ENCODE measurements at regions not wholly inside any gene's neighbourhood (a gene's known extent, or its start where the extent isn't known, plus 50 kb on each side); places are given as distances from the start of the nearest gene placed in this dataset.

DNA sequence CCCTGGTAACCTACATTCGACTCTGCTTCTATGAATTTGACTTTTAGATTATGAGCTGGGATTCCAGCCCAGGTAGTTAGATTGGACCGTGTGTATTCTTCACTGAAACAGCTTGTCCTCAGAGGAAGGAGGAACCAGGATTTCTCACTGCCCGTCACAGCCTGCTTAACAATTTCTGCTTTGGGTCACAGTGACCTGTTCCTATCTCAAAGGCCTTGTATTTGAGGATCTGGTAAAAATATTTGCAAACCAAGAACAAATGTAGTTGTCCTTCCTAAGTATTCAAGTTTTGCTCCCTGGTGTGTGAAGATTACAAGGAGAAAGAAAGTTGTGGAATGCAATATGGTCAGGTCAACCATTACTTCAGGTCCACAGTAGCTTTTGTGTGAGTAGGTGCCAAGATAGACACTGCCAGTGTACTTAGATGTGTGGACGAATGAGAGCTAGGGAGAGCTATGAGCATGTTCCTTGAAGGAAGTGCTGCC, 55.1 kb downstream of the KIF4B start:
- DNase-seq, result no peak

DNA sequence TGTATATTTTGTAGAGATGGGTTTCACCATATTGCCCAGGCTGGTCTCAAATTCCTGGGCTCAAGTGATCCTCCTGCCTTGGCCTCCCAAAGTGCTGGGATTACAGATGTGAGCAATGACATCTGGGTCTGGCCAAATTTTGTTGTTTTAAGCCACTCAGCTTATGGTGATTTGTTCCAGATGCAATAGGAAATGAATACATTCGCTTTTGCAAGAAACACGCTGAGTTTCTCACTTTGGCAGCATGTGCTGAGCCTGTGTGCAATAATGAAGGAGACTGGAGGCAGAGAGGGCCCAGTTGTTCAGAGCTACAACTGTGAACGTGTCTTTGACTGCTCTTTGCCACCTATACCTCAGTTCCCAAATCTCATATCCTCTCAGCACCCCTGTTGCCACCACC, 56.4 kb downstream of the KIF4B start:
- no peak for DNase-seq

DNA sequence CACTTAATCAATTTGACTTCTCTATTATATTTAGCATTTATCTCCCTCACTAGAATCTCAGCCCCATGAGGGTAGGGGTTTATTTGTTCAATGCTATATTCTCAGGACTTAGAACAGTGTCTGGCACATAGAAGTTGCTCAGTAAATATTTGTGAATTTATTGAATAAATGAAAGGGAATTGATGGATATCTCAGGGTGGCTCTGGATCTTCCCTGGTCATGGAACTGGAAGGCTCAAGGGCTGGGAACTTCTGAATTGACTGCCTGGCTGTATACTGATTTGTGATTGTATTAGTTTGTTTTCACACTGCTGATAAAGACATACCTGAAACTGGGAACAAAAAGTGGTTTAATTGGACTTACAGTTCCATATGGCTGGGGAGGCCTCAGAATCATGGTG, 57.2 kb downstream of the KIF4B start:
- DNase-seq, result no peak

DNA sequence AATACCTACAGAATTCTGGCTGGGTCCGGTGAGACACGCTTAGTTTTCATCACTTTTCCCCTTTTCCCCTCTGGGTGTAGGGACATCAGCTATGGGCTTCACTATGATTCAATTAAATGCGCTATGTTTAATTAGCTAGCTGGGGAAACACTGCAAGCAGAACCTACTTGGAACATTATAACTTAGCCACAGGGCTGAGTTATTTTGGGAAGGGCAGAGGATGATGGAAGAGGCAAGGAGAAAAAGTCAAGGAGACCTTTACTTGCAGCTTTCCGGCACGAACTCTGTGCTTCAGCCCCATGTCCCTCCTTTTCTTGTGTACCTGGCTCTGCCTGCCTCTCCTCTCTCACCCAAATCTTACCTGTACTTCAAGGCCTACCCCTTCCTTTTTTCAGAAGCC, 62.8 kb downstream of the KIF4B start:
- DNase-seq, result no peak

DNA sequence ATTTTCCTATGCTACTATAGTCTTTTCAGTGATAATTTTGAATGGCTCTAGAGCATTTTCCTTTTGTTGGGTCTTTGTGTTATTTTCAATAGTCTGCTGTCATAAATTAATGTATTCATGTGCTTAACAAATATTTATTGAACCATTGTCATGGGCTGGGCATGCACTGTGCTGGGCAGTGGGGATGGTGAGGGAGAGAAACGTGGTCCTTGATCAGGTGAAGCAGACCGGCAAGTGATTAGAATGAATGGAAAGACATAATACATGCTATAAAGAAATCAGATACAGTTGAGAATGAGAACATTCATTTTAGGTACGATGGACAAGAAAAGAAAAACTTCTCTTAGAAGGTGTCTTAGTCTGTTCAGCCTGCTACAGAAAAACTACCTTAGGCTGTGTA, 66.1 kb downstream of the KIF4B start:
- DNase-seq, result no peak

DNA sequence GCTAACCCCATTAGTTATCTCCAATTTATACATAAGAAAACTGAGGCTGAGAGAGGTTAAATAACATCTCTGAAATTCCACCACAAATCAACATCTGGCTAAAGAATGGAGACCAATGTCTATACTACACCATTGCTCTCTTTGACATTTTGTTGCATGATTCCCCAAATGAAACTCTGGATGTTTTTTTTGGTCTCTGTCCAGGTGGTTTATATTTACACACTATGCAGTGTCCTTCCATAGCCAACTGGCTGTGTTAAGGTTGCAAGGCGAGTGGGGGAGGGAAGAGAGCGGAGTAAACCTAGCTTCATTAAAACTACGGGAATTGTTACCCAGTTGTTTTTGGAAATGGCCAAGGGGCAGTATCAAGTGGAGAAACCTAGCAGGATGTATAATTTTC, 67.2 kb downstream of the KIF4B start:
- DNase-seq, result no peak

DNA sequence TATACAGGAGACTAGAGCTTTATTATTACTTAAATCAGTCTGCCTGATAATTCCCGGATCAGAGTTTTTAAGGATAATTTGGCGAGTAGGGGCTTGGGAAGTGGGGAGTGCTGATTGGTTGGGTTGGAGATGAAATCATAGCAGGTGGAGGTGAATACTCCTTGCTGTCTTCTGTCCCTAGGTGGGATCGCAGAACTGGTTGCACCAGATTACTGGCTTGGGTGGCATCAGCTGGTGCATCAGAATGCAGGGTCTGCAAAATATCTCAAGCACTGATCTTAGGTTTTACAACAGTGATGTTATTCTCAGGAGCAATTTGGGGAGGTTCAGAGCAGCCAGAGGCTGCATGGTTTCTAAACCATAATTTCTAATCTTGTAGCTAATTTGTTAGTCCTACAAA, 68.1 kb downstream of the KIF4B start:
- DNase-seq, result no peak

DNA sequence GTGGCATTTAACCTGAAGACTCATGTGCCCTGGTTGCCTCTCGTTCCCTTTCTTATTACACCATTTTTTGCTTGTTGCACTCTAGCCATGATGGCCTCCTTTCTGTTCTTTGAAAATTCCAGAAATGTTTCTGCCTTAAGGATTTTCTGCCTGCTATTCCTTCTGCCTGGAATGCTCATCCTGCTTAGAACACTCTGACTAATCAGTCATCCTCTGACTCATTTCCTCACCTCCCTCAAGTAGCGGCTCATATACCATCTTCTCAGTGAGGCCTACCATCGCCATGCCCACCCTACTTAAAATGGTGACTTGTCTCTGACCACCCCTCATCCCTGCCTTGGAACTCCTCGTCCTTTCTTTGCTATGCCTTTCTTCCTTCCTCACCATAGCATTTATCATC, 68.8 kb downstream of the KIF4B start:
- DNase-seq, result peak; percentile 30

DNA sequence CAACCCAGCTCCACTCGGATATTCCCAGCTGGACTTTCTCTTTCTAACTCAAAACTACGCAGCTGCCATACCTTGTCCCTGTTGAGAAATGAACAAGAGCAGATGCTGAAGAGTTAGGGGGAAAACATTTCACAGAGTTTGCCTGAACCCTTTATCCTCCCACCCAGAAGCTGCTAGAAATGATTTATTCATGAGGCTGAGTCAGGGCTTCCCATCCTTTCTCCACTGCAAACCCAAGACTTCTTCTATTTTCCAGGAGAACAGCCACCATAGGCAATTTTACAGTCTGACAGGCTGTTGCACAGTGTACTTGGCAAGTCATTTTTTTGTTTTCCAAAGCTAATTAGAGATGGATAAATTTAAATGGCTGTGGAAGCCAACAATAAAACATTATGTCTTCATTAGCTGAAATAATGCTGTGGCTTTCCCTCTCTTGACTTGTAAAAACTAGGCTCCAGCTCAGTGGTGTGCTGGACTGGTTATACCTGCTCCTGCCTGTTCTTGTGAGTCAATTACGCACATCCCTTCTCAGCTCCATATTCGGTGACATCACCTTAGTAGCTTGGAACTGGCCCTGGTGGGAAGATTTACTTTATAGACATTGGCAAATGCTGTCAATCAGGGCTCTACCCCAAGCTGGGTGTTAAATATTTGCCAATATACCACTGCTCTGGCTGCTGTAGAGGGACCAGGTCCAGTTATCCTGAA, 71.9 kb downstream of the KIF4B start:
- peak; percentile 32 for DNase-seq

DNA sequence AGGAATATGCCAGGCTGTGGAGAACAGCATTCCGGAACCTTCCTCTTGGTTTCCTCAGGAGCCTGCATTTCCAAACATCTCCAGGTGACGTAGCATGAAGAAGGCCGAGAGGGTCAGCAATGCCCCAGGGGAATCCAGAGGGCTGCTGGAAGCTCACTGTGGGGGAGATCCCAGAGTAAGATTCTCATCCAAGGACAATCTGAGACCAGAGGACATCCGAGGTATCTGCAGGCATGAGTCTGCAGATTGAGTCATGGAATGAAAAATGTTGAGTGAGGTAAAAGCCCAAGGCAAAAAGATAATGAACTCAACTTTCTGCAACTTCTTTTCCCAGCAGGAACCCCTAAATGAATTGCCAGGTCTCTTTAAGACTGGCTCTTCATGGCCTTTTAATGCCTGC, 73.5 kb downstream of the KIF4B start:
- no peak for DNase-seq

DNA sequence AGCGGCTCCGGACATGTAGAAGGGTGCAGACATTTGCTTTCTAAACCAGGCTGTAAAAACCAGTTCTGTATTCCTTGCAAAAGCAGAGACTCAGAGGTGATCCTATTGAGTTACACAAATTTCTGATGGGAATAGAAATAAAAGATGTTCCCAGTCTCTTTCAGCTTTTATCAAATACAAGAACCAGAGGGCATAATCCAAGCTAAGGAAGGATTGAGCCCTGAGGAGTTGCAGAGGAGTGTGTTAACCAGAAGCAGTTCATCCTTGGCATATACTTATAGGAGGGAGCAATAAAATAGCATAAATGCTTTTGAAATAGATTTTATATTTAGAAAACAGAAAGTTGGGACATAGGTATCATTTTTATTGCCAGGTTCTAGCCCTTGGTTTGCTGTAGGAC, 75.3 kb downstream of the KIF4B start:
- no peak for DNase-seq

DNA sequence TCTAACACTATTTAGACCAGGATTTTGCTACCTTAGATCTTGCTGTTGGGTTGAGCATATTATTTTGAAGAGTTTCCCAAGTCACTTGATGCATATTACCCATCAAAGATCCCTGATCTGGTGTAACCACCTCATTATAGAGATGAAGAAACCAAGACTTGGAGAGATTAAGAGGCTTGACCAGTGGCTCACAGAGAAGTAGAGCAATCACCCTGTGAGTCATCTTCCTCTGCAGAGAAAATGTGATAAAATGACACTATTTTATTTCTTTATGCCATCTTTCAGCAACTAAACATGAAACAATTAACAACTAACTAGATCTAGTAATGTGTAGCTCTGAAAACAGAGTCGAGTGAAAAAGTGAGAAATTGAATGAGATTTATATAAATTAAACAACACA, 76.1 kb downstream of the KIF4B start:
- no peak for DNase-seq

DNA sequence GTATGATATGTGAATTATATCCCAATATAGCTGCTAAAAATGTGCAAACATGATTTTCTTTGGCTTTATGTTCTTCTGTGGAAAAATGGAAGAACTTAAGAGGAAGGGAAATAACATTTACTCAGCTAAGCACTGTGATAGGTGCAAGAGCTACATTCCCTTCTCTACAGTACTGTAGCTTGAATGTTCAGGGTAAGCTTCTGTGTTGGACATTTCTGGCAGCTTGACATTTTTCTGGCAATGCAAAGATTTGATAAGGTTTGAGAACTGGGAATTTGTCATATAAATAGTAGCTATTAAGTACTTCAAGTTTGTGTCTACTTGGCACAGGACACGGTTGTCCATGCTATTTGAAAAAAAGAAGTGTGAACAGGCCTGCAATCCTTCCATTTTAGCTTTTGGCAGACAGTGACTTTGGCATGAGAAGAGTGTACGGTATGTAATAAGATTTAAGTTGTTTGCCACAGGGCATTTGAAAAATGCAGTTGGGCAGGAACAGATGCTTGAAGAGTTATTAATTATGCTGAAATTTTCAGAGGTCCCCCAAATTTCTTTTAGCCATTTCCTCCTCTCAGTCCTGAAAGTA, 77.6 kb downstream of the KIF4B start:
- no peak for DNase-seq

DNA sequence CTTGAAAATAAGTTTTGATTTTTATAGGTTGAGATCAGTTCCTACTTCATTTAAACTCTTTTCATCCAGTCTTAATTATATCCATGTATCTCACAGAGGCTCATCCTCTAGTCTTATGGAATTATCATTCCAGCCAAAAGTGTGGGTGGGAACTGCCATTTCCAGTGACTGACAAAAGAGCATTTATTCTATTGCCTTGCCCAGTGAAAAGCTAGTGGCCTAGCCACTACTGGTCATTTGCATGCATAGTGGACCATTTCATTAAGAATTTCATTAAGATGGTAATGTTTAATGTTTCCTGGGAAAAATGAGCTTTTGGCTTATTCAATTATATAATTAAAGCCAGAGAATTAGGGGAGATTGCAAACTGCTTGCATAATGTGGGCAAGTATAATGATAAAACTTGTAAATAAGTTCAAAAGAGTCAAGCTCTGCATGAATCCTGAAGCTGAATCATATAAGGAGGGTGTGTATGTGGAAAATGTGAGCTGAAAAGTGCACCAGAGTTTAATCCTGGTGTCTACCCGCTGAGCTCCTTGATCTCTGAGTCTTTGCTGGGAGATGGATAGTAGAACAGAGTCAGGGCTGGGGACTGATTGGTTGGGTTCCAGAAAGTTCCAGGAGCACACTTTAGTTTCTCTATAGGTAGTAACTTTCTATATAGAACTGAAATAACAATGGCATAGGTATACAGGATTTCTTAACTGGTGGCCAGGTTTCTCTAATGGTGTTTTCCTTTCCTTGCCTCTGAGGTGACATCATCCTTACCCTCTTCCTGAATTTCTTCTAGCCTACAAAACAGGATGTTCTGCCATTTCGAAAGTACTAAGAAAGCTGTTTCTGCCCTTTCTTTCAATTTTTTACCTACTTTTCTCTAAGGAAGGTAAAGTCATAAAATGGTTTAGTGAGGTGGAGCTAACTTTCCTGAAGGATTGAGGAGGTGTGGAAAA, 78.5 kb downstream of the KIF4B start:
- no peak for DNase-seq

DNA sequence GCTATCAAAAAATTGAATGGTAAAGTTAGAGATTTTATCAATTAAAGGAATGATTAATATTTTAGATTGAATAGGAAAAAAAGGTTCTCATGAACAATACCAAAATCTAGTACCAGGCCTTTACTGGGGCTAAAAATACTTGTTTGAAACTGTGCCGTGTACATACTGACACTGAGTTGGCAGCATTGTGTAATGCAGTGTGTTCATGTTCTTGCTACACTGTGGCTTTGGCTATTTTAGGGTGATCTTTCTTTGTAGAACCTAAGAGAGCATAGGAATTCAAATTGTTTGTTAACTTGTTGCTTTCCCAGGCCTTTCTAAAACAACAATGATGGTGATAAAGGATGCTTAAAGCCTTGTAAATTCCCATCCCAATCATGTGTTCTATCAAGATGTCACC, 80.9 kb downstream of the KIF4B start:
- no peak for DNase-seq

DNA sequence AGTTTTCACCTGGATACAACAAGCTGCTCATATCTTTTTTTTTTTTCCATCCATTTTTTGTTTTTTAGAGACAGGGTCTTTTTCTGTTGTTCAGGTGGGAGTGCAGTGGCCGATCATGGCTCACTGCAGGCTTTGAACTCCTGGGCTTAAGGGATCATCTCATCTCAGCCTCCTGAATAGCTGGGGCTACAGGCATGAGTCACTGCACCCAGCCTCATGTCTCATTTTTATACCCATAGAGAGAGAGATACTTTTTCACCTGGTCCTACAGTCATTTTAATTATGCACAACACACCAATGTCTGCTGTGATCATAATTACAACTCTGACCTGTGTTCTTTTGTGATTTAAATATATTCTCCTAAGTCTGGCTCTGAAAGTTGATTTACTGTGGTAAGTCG, 84.4 kb downstream of the KIF4B start:
- DNase-seq, result no peak

DNA sequence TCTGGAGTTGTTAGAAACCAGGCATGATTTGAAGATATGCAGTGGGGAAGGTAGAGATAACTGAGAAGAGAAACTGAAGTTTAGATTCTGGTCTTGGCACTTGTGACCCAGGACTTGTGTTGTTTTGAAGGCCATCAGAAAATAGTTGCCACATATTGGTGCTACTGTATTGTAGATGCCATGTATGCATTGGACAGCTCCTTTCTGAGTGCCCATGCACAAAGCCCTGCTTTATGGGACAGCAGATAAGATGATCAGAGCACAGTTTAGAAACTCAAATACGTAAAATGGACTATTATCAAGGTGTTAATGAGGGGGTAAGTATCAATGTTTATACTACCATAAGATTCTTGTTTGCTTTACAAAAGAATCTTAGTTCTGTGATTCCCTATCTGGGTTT, 84.9 kb downstream of the KIF4B start:
- DNase-seq, result no peak

DNA sequence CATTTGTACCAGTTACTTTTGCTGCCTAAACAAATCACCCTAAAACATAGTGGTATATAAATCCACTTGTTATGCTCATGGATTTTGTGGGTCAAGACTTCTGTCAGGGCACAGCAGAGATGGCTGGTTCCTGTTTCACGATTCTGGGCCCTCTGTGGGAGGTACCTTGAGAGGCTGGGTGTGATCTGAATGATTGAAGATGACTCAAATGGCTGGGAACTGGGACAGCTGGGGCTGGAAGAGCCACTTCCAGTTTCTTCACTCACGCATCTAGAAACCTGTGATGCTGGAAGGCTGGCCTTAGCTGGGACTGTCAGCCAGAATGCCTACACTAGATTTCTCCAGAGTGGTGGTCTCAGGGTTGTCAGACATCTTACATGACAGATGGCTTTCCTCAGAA, 88.1 kb downstream of the KIF4B start:
- DNase-seq, result peak; percentile 14

DNA sequence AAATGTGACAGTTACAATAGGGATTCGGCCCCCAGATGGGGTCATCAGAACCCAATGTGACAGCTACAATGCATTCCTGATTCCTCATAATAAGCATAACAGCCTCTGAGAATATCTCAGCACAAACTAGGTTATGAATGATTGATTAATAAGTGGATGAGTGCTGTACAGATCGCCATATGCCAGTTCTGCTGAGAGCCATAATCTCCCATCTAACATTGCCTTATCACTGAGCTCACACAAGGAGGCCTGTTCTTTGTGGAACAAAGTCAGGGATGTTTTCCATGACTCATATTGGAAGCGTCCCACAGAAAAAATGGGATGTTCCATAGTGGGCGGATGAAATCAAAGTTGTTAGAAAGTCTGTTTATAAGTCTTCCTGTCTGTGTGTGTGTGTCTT, 89.6 kb downstream of the KIF4B start:
- no peak for DNase-seq

DNA sequence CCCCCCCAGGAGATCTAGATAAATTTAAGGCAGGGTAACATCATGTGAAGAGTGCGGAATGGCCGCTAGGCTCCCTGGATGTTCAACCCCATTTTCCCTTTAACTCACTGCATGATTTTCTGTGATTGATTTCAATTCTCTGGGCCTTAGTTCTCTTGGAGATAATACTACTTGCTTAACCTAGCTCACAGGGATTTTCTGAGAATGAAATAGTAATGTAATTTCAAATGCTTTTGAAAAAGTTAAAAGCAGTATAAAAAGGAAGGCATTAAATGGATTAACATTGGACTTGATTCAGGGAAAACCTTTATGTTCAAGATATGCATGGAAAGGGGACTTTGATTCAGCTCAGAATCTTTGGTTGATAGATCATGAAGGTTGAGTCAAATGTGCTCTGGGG, 90.9 kb downstream of the KIF4B start:
- DNase-seq, result no peak

DNA sequence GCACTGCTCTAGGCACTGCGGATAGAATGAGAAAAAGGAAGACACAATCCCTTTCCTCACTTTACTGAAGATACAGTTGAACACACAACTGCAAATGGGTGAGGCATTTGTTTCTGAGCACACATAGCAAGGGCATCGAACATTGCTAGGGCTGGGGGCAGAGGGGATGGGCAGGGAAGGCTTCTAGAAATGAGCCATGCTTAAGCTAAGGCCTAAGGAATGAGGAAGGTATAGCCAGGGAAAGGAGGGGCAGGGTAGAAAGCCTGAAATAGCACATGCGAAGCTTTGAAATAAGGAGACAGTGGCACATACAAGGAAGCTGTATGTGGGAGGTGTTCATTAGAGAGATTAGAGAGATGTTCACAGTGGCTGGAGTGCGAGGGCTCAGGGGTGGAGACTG, 92.7 kb downstream of the KIF4B start:
- DNase-seq, result no peak

DNA sequence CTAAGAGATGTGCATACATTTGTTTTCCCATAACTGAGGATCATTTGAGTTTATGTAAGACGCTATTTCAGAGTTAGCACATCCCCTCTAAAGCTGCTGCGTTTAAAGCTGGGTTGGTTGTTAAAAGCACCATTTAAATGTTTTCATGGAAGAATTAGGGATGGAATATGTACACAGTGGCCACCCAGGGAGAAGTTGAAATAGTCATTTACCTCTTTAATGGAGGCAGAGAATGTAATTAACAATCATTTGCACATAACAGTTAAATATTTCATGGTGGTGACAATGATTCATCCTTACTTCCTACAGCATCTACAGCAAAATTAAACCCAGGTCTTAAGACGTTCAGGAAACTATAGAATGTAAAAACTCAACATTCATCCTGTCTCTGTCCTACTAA, 100.3 kb downstream of the KIF4B start:
- DNase-seq, result no peak

DNA sequence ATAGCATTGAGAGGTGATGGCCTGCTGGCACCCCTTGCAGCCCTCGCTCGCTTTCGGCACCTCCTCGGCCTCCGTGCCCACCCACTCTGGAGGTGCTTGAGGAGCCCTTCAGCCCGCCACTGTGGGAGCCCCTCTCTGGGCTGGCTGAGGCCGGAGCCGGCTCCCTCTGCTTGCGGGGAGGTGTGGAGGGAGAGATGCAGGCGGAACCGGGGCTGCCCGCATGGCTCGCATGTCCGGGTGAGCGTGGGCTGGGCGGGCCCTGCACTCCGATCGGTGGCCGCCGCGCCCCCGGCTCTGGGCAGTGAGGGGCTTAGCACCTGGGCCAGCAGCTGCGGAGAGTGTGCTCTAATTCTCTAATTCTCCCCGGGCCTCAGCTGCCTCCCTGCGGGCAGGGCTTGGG, 101.1 kb downstream of the KIF4B start:
- DNase-seq, result no peak
